ENCODE measurements at regions not wholly inside any gene's neighbourhood (a gene's known extent, or its start where the extent isn't known, plus 50 kb on each side); places are given as distances from the start of the nearest gene placed in this dataset.

DNA sequence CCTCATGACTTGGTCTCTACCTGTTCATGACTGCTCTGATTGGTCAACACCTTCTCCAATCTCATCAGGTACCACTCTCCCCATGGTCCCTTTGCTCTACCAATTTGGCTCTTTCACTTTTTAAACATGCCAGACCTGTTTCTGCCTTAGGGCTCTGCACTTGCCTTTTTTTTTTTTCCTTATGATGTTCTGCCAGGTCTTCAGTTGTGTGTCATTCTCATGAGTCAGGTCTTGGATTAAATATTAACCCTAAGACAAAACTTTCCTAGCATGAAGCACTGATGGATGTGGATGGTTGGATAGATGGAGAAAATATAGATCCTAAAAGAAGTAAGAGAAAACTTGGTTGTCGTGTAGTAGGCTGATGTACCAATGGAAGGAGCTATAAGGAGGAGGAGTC, 219.3 kb downstream of the TTC32 start:
- TF ChIP-seq, protein P1, sequence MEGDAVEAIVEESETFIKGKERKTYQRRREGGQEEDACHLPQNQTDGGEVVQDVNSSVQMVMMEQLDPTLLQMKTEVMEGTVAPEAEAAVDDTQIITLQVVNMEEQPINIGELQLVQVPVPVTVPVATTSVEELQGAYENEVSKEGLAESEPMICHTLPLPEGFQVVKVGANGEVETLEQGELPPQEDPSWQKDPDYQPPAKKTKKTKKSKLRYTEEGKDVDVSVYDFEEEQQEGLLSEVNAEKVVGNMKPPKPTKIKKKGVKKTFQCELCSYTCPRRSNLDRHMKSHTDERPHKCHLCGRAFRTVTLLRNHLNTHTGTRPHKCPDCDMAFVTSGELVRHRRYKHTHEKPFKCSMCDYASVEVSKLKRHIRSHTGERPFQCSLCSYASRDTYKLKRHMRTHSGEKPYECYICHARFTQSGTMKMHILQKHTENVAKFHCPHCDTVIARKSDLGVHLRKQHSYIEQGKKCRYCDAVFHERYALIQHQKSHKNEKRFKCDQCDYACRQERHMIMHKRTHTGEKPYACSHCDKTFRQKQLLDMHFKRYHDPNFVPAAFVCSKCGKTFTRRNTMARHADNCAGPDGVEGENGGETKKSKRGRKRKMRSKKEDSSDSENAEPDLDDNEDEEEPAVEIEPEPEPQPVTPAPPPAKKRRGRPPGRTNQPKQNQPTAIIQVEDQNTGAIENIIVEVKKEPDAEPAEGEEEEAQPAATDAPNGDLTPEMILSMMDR (IDR thresholded peaks at IDR 0.05 in 8 of 11, conservative IDR thresholded peaks at IDR 0.05 in 3 of 11) = no peak
- no peak for TF ChIP-seq POLR2AphosphoS5 (IDR thresholded peaks at IDR 0.05)
